Mesothelial cell of epicardium (in vitro differentiated cells): ENCODE measurements at regions not wholly inside any gene's neighbourhood (a gene's known extent, or its start where the extent isn't known, plus 50 kb on each side); places are given as distances from the start of the nearest gene placed in this dataset.
"Not testable (repeated sequence)": the region's sequence is repeated elsewhere in the genome, so short reads cannot be mapped to it uniquely, and the experiment has no call there.

Experiments used
- DNase-seq, 2 experiments: peaks; one replicate each; pipeline ENCODE4 v3.0.0; 2021; ENCODE audit warnings: low spot score in 2 of 2; ENCODE audit not compliant: unreplicated experiment in 2 of 2
- H3K27ac Mint-ChIP-seq: 2 replicates; pipeline ENCODE4 v1.8.0; 2021; ENCODE audit warnings: mixed read lengths
- H3K27me3 Mint-ChIP-seq: 2 replicates; pipeline ENCODE4 v1.8.0; 2021; ENCODE audit warnings: low read depth, mixed read lengths
- H3K36me3 Mint-ChIP-seq: 2 replicates; pipeline ENCODE4 v1.8.0; 2021; ENCODE audit warnings: mixed read lengths
- H3K4me1 Mint-ChIP-seq: 2 replicates; pipeline ENCODE4 v1.8.0; 2021; ENCODE audit warnings: mixed read lengths
- H3K4me3 Mint-ChIP-seq: 2 replicates; pipeline ENCODE4 v1.8.0; 2021; ENCODE audit warnings: mild to moderate bottlenecking, moderate library complexity, mixed read lengths
- H3K9me3 Mint-ChIP-seq: 2 replicates; pipeline ENCODE4 v1.8.0; 2021; ENCODE audit warnings: mixed read lengths
- TF ChIP-seq, protein P1 (sequence below): fragments of 200-600 bp; sonication (generic); IDR thresholded peaks from one replicate; pipeline ENCODE4 v1.5.0; 2021; ENCODE audit warnings: antibody characterized with exemption; ENCODE audit not compliant: unreplicated experiment

DNA sequence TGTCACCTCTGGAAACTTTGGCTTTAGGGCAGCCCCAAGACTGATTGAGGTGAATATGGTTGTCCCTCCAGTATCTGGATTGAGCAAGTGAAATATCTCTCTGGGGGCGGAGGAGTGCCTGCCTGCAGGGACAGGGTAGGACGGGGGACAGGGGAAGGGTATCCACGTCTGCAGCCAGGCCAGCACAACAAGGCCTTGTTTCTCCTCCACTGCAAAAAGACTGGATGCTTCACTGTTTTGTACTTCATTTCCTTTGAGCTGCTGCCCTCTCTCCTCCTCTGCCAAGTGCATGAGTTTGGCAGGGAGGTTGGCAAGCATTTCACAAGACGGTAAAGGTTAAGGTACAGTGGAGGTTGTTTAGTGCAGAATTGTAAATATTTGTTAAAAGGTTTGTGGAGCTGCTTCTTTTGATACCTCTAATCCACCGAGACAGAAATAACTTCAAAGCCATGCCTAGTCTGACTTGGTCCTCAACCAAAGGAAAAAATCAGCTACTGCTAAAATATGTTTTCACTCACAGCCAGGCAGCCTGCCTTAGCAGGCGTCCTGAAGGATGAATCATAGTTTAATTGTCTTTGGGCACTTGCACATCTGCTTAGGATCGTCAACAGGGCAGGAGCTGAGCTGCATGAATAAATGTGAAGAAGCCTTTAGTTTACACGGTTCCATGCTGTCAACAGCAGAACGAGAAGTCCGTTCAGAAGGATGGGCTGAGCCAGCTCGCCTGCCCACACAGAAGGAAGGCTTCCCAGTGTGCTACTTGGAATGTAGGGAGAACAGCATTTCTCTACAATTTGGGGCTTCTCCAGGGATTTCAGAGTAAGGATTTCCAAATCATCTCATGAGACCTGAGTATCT, 269.7 kb downstream of the TTC6 start:
- Mint-ChIP-seq H3K27ac (no peak overlapping the region), H3K36me3 (no peaks in the 10 kb centered on the region), H3K4me1 (peaks cover 6% of the 10 kb centered on the region), H3K9me3 (peaks cover 10% of the 10 kb centered on the region), H3K4me3 (no peak overlapping the region), H3K27me3 (no peaks in the 10 kb centered on the region)
- TF ChIP-seq, protein P1, sequence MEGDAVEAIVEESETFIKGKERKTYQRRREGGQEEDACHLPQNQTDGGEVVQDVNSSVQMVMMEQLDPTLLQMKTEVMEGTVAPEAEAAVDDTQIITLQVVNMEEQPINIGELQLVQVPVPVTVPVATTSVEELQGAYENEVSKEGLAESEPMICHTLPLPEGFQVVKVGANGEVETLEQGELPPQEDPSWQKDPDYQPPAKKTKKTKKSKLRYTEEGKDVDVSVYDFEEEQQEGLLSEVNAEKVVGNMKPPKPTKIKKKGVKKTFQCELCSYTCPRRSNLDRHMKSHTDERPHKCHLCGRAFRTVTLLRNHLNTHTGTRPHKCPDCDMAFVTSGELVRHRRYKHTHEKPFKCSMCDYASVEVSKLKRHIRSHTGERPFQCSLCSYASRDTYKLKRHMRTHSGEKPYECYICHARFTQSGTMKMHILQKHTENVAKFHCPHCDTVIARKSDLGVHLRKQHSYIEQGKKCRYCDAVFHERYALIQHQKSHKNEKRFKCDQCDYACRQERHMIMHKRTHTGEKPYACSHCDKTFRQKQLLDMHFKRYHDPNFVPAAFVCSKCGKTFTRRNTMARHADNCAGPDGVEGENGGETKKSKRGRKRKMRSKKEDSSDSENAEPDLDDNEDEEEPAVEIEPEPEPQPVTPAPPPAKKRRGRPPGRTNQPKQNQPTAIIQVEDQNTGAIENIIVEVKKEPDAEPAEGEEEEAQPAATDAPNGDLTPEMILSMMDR, result no peak
- no peak for DNase-seq

DNA sequence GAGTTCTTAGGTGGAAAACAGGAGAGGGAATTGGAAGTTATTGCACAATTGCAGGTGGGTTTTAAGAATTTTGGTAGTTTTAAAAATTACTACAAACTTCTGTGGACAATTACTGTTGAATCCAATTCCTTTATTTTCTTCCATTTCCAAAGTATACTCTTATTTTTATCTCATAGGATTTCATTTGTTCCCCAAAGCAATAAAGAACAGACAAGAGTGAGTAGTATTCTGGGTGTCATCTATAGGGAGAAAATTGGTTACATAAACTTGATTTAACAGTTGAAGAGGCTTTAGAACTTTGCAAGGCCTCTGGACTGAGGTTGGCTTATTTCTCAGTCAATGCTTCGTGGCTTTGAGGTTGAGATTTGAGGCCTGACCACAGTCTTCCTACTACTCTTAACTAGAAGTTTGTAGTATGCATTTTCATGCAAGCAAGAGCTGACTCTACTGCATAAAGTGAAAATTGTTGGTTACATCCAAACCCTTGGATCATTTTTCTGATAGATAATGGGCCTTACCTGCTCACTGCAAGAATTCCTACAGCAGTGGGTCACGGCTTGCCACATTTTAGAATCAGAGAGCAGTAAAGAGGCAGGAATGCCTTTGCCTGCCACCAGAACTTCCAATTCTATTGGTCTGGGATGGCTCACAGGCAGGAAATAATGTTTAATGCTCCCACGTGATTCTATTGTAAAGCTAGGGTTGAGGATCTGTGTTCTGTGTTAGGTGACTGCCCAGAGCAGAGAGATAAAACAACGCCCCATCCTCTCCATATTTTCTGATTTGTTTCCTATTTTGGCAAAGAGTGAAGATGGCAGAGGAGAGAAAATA, 270.5 kb downstream of the TTC6 start:
- H3K4me1 Mint-ChIP-seq, result peaks cover 6% of the 10 kb centered on the region
- H3K27ac Mint-ChIP-seq, result no peak overlapping the region
- TF ChIP-seq, protein P1, result no peak
- H3K27me3 Mint-ChIP-seq, result peaks cover 2% of the 10 kb centered on the region
- H3K4me3 Mint-ChIP-seq, result no peak overlapping the region
- H3K36me3 Mint-ChIP-seq, result no peaks in the 10 kb centered on the region
- H3K9me3 Mint-ChIP-seq, result peaks cover 3% of the 10 kb centered on the region
- DNase-seq, result no peak

DNA sequence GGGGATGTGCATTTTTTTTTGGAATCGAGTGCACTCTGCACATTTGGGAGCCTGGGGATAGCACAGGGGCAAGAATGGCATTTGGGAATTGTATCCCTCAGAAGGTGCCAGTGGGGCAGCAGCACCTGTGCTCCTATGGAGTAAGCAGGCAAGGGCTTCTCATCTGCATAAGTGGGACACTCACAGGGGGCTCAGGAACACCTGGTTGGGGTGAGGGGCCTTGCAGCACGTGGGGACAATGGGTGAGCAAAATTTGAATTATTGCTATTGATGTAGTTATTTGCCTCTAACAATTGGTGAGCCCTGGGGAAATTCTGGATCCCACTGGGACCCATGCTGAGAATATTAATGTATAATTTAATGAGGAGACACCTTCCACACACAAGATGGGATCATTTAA, 274.2 kb downstream of the TTC6 start:
- DNase-seq, result no peak
- H3K4me1 Mint-ChIP-seq, result no peaks in the 10 kb centered on the region
- H3K36me3 Mint-ChIP-seq, result no peaks in the 10 kb centered on the region
- no peak overlapping the region for H3K4me3 Mint-ChIP-seq
- TF ChIP-seq, protein P1, result no peak
- H3K27ac Mint-ChIP-seq, result no peak overlapping the region
- peaks cover 9% of the 10 kb centered on the region for H3K9me3 Mint-ChIP-seq
- H3K27me3 Mint-ChIP-seq, result peaks cover 2% of the 10 kb centered on the region

DNA sequence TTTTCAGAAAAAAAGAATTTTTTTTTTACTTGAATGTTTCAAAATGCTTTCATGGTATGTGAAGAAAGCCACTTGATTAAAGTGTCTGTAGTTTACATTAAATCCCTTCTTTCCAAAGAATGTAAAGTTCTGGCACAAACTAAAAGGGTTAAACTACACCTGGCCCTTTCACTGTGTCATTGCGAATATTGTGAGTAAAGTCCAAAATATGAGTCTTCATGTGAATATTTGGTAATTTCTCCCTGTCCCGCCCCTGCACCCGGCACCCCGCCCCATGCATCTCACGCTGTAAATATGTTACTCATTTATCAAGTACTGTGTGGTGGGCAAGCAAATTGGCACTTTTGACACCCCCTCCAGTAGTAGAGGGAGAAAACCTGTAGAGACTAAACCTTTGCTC, 274.7 kb downstream of the TTC6 start:
- no peak for DNase-seq
- Mint-ChIP-seq H3K4me3 (no peak overlapping the region), H3K27me3 (peaks cover 4% of the 10 kb centered on the region), H3K36me3 (no peaks in the 10 kb centered on the region), H3K4me1 (peaks cover 2% of the 10 kb centered on the region), H3K27ac (no peak overlapping the region), H3K9me3 (peaks cover 9% of the 10 kb centered on the region)
- TF ChIP-seq, protein P1, result no peak

DNA sequence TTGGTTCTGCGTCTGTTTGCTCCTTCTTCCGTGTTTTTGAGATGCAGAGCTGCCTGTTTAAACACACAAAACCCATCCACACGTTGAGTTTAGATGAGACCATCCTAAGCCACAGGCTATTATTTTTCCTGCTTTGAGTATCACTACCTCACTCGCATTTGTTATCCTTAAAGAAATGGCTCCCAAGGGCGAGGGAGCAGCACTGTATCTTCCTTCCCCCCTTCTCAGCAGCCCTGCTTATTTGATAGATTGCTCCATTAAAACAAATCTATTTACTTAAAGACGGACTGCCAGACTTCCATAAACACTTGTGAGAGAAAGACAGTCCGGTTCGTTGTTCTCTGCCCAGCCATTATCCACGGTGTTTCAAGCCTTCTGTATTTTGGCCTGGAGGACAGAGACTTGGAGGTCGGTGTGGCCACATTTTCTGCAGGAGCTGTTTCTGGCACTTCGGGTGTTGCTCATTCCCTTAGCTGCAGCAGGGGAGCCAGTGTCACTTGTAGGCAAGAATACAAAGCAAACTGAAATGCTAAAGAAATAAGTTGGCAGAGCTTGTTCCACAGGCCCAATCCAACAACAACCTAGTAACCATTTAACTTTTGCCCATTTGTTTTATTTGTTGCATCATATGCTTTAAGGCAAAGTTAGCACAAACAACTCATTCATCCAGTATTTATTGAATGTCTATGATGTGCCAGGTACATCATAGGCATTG, 275.4 kb downstream of the TTC6 start:
- no peak overlapping the region for H3K4me3 Mint-ChIP-seq
- H3K9me3 Mint-ChIP-seq, result peaks cover 9% of the 10 kb centered on the region
- peaks cover 2% of the 10 kb centered on the region for H3K4me1 Mint-ChIP-seq
- H3K36me3 Mint-ChIP-seq, result no peaks in the 10 kb centered on the region
- TF ChIP-seq, protein P1, result no peak
- no peak overlapping the region for H3K27ac Mint-ChIP-seq
- DNase-seq, result no peak
- H3K27me3 Mint-ChIP-seq, result peaks cover 6% of the 10 kb centered on the region

DNA sequence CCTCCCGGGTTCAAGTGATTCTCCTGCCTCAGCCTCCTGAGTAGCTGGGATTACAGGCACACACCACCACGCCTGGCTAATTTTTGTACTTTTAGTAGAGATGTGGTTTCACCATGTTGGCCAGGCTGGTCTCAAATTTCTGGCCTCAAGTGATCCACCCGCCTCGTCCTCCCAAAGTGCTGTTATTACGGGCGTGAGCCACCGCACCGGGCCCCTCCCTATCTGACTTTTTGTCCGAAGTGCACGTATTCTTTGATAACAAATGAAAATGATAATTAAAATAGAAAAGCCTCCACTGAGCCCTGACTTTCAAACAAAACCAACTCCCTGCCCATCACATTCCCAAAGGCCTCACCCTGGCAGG, 278.6 kb downstream of the TTC6 start:
- H3K4me1 Mint-ChIP-seq, result not testable (repeated sequence)

More for the DNA sequence above, 278.6 kb downstream of the TTC6 start:
- H3K4me3 Mint-ChIP-seq, H3K27ac Mint-ChIP-seq, DNase-seq, H3K36me3 Mint-ChIP-seq, H3K9me3 Mint-ChIP-seq: not testable (repeated sequence)
- peaks cover 29% of the 10 kb centered on the region for H3K27me3 Mint-ChIP-seq
